LNCaP clone FGC (cell line): ENCODE measurements at regions not wholly inside any gene's neighbourhood (a gene's known extent, or its start where the extent isn't known, plus 50 kb on each side); places are given as distances from the start of the nearest gene placed in this dataset.

Source experiments
- DNase-seq: peaks from one replicate; pipeline ENCODE4 v3.0.0-alpha.2; 2011; ENCODE audit warnings: low read depth
- H3K4me3 ChIP-seq: 2 replicates; pipeline ENCODE4 v1.5.1; 2011; ENCODE audit warnings: mild to moderate bottlenecking, low read depth, low read length, control low read depth
- CTCF ChIP-seq: IDR thresholded peaks from 2 replicates; pipeline ENCODE4 v1.5.1; 2012; ENCODE audit warnings: mild to moderate bottlenecking; ENCODE audit not compliant: control insufficient read depth, insufficient read depth; ENCODE audit errors: extremely low read depth

- no peak overlapping the region for H3K4me3 ChIP-seq
- TF ChIP-seq CTCF: no peak
- DNase-seq: no peak
Observed at GRCh38 chr12:113633678-113634332, 162.1 kb upstream of the LHX5 start.

DNA sequence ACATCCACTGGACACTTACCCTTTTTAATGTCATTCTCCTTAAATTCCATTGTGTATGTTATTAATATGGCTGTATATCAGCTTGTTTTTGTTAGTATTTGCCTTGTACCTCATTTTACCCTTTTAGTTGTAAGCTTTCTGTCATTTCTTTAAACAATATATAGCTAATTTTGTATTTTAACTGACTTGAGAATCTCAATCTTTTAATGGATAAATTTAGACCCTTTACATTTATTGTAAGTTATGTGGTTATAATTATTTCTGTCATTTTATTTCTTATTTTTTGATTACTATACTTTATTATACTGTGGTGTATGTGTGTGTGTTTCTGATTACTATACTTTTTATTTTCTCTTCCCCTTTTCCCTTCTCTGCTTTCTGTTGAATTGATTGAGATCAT lies 159.0 kb upstream of the LHX5 start:
- TF ChIP-seq CTCF: no peak
- no peak for DNase-seq
- no peak overlapping the region for H3K4me3 ChIP-seq

GRCh38 chr12:113625499-113625898 lies 153.8 kb upstream of the LHX5 start:
- TF ChIP-seq CTCF: no peak
- no peak for DNase-seq
- no peak overlapping the region for H3K4me3 ChIP-seq

GRCh38 chr12:113622410-113622809 lies 150.7 kb upstream of the LHX5 start:
- TF ChIP-seq CTCF: no peak
- no peak for DNase-seq
- H3K4me3 ChIP-seq: no peak overlapping the region

GRCh38 chr12:113620437-113620976 lies 148.8 kb upstream of the LHX5 start:
- TF ChIP-seq CTCF: no peak
- H3K4me3 ChIP-seq: no peak overlapping the region
- no peak for DNase-seq

- no peak for TF ChIP-seq CTCF
- H3K4me3 ChIP-seq: no peak overlapping the region
- no peak for DNase-seq
Observed at GRCh38 chr12:113619202-113619601, 147.5 kb upstream of the LHX5 start.

DNA sequence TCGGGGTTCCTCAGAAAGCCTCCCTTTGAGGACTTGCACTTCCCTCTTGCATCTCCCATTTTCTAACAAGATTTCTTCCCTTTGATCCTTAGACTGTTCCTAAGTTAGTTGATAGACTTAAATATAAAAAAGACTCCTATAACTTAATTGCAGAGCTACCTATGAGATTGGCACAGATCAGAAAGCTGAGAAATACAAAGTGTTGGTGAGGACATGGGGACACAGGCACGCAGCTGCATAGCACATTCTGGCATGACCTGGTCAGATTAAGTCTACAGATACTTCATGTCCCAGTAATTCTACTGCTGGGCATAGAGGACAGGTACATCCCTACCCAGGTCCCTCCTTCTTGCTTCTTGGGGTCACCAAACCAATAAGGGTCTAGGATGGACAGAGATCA lies 141.7 kb upstream of the LHX5 start:
- no peak for TF ChIP-seq CTCF
- H3K4me3 ChIP-seq: no peak overlapping the region
- no peak for DNase-seq
